ENCODE measurements at regions not wholly inside any gene's neighbourhood (a gene's known extent, or its start where the extent isn't known, plus 50 kb on each side); places are given as distances from the start of the nearest gene placed in this dataset.

DNA sequence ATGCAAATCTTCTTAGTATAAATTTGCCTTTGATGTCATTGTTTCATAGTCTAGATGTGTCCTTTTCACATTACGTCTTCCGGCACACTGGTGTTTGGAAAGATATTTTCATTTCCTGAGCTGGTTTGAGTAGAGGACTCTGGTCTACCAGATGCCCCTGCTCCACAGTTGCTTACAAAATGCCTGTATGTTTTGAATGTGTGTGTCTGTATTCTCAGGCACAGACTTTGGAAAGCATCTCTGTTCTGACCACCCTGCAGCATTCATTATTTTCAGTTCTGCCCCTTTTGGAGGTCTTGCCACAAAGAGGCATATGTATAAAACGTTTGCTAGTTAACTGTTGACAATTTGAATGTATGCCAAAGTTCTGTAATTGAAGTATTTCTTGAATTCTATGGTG, 236.0 kb upstream of the GOLIM4 start:
- TF ChIP-seq CTCF (IDR thresholded peaks at IDR 0.05): no peak
- TF ChIP-seq POLR2A (IDR thresholded peaks at IDR 0.05): no peak

Data from thyroid gland (tissue), 4 donors.